ENCODE measurements at regions not wholly inside any gene's neighbourhood (a gene's known extent, or its start where the extent isn't known, plus 50 kb on each side); places are given as distances from the start of the nearest gene placed in this dataset.

DNA sequence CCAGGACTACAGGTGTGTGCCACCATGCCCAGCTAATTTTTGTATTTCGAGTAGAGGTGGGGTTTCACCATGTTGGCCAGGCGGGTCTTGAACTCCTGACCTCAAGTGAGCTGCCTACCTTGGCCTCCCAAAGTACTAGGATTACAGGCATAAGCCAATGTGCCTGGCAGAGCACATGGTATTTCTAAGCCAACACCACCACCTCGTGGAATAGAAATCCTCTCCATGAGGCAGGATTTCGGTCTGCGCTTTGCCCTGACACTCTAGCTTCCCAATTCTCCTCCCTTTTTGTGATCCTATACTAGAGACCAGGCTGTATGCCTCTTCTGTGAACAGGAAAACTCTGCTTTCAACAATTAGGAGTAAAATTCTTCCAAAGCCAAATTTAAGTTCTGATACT is 372.2 kb downstream of the VGLL3 start:
- TF ChIP-seq, protein P1, sequence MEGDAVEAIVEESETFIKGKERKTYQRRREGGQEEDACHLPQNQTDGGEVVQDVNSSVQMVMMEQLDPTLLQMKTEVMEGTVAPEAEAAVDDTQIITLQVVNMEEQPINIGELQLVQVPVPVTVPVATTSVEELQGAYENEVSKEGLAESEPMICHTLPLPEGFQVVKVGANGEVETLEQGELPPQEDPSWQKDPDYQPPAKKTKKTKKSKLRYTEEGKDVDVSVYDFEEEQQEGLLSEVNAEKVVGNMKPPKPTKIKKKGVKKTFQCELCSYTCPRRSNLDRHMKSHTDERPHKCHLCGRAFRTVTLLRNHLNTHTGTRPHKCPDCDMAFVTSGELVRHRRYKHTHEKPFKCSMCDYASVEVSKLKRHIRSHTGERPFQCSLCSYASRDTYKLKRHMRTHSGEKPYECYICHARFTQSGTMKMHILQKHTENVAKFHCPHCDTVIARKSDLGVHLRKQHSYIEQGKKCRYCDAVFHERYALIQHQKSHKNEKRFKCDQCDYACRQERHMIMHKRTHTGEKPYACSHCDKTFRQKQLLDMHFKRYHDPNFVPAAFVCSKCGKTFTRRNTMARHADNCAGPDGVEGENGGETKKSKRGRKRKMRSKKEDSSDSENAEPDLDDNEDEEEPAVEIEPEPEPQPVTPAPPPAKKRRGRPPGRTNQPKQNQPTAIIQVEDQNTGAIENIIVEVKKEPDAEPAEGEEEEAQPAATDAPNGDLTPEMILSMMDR (IDR thresholded peaks at IDR 0.05), result no peak
- no peak for TF ChIP-seq POLR2A (IDR thresholded peaks at IDR 0.05)

Data from testis (tissue), 2 donors.